GM12878 (cell line): ENCODE measurements at regions not wholly inside any gene's neighbourhood (a gene's known extent, or its start where the extent isn't known, plus 50 kb on each side); places are given as distances from the start of the nearest gene placed in this dataset.

Experiments used
- ATAC-seq: fragments of 200-7000 bp; cut with Tn5 transposase; 3 replicates; pipeline ENCODE4 v1.9.1; 2020; ENCODE audit warnings: mild to moderate bottlenecking, moderate library complexity
- BruUV-seq: library from RNA; stranded (reverse); fragments of 400-500 nt; replicated peaks from 2 replicates; lab custom pipeline; 2021; lab: Mats Ljungman, UMichigan
- CTCF ChIA-PET: fragments of 300-600 bp; sonication (Branson Sonifier 250); formaldehyde crosslinking; extraction: SDS; loops from one replicate; lab custom pipeline; 2021; ENCODE audit warnings: inconsistent platforms; lab: Yijun Ruan, JAX
- POLR2A ChIA-PET: fragments of 350-600 bp; formaldehyde crosslinking; extraction: SDS; loops from one replicate; lab custom pipeline; 2021; ENCODE audit warnings: inconsistent platforms; lab: Charles Lee
- RAD21 ChIA-PET: fragments of 300-600 bp; sonication (Branson Sonifier 250); formaldehyde crosslinking; loops from one replicate; lab custom pipeline; 2023; ENCODE audit warnings: antibody characterized with exemption; ENCODE audit not compliant: unreplicated experiment; lab: Charles Lee
- SMC1A ChIA-PET: fragments of 300-600 bp; sonication (Branson Sonifier 250); formaldehyde crosslinking; loops from one replicate; lab custom pipeline; 2023; ENCODE audit not compliant: unreplicated experiment, uncharacterized antibody; lab: Charles Lee
- DNase-seq: peaks from one replicate; pipeline ENCODE4 v3.0.0-alpha.2; 2011; ENCODE audit warnings: low read depth, low spot score
- FAIRE-seq: peaks from 3 replicates; lab custom pipeline; 2011; peaks lifted over from hg19 to GRCh38; lab: Jason Lieb, UNC
- H2AFZ ChIP-seq: 2 replicates; pipeline ENCODE4 v1.6.0; 2011; ENCODE audit warnings: low read depth, low read length, control low read depth; ENCODE audit not compliant: control insufficient read depth
- H3K27ac ChIP-seq: 2 replicates; pipeline ENCODE4 v1.5.1; 2011; ENCODE audit warnings: control low read depth; ENCODE audit not compliant: control insufficient read depth, insufficient read depth
- H3K27me3 ChIP-seq, 2 experiments: replicated peaks in 1 of 2; 2 replicates each; pipeline versions ENCODE4 v1.6.0 to v1.6.1; 2011; ENCODE audit warnings: low read length in 1 of 2; ENCODE audit not compliant: control insufficient read depth in 2 of 2, insufficient read depth in 2 of 2
- H3K36me3 ChIP-seq, 2 experiments: 2 replicates each; pipeline ENCODE4 v1.5.1; 2011; ENCODE audit warnings: low read length in 1 of 2; ENCODE audit not compliant: control insufficient read depth in 2 of 2, insufficient read depth in 2 of 2
- H3K4me1 ChIP-seq: 2 replicates; pipeline ENCODE4 v1.6.1; 2011; ENCODE audit warnings: mild to moderate bottlenecking, low read length, moderate library complexity, mixed read lengths; ENCODE audit not compliant: control insufficient read depth, insufficient read depth
- H3K4me2 ChIP-seq: 2 replicates; pipeline ENCODE4 v1.6.0; 2011; ENCODE audit warnings: control low read depth; ENCODE audit not compliant: control insufficient read depth, insufficient read depth
- H3K4me3 ChIP-seq: fragments of 200-600 bp; sonication (generic); 2 replicates; pipeline ENCODE4 v1.5.1; 2016
- H3K79me2 ChIP-seq: 2 replicates; pipeline ENCODE4 v1.6.0; 2011; ENCODE audit warnings: low read length; ENCODE audit not compliant: control insufficient read depth, insufficient read depth
- H3K9ac ChIP-seq: 2 replicates; pipeline ENCODE4 v1.8.0; 2011; ENCODE audit warnings: low read length, control low read depth, mixed read lengths; ENCODE audit not compliant: control insufficient read depth, insufficient read depth
- H3K9me3 ChIP-seq: replicated peaks from 3 replicates; pipeline ENCODE4 v1.5.1; 2011; ENCODE audit warnings: mild to moderate bottlenecking, low read length; ENCODE audit not compliant: control insufficient read depth, insufficient read depth
- H4K20me1 ChIP-seq: 2 replicates; pipeline ENCODE4 v1.6.0; 2011; ENCODE audit not compliant: control insufficient read depth, insufficient read depth
- ASH2L ChIP-seq: fragments of 300-600, 200-600 bp; sonication (generic); IDR thresholded peaks from 2 replicates; pipeline ENCODE4 v1.6.1; 2017; ENCODE audit warnings: low read depth, mild to moderate bottlenecking, borderline replicate concordance
- BCL11A ChIP-seq: IDR thresholded peaks from 2 replicates; pipeline ENCODE4 v1.6.1; 2011; ENCODE audit warnings: low read depth, low read length
- CBFB ChIP-seq: IDR thresholded peaks from 2 replicates; pipeline ENCODE4 v1.6.1; 2016; ENCODE audit warnings: antibody characterized with exemption, low read depth
- CEBPB ChIP-seq, 2 experiments: fragments of 150-350 bp in 1 of 2; IDR thresholded peaks; 2 replicates each; pipeline ENCODE4 v1.6.1; 2012 to 2014; ENCODE audit warnings: low read depth in 2 of 2, low read length in 2 of 2, borderline replicate concordance in 1 of 2, inconsistent platforms in 1 of 2
- FOS ChIP-seq: IDR thresholded peaks from 3 replicates; pipeline ENCODE4 v1.6.1; 2011; ENCODE audit warnings: borderline replicate concordance; ENCODE audit not compliant: insufficient read length; ENCODE audit errors: extremely low read depth
- IKZF1 ChIP-seq: fragments of 450-650 bp; conservative IDR thresholded peaks from 2 replicates; pipeline ENCODE4 v1.6.1; 2017; ENCODE audit warnings: antibody characterized with exemption, mild to moderate bottlenecking
- KAT2A ChIP-seq: conservative IDR thresholded peaks from 2 replicates; pipeline ENCODE4 v1.6.1; 2011; ENCODE audit warnings: low read depth, low read length; ENCODE audit not compliant: control insufficient read depth
- MYC ChIP-seq: IDR thresholded peaks from 2 replicates; pipeline ENCODE4 v1.6.1; 2011; ENCODE audit warnings: mild to moderate bottlenecking, low read length, moderate library complexity, inconsistent platforms; ENCODE audit not compliant: insufficient read depth, insufficient replicate concordance, insufficient read length, severe bottlenecking
- RAD21 ChIP-seq: IDR thresholded peaks from 2 replicates; pipeline ENCODE4 v1.6.1; 2011; ENCODE audit warnings: mild to moderate bottlenecking, low read depth, low read length, moderate library complexity; ENCODE audit not compliant: insufficient read depth
- RB1 ChIP-seq: fragments of 450-650 bp; formaldehyde crosslinking; IDR thresholded peaks from 2 replicates; pipeline ENCODE4 v1.6.1; 2017; ENCODE audit warnings: mild to moderate bottlenecking, borderline replicate concordance
- SIX5 ChIP-seq: IDR thresholded peaks from 2 replicates; pipeline ENCODE4 v1.6.1; 2011; ENCODE audit warnings: mild to moderate bottlenecking, low read depth, low read length, moderate library complexity; ENCODE audit not compliant: severe bottlenecking
- TCF7 ChIP-seq: IDR thresholded peaks from 2 replicates; pipeline ENCODE4 v1.6.1; 2014; ENCODE audit warnings: antibody characterized with exemption, borderline replicate concordance
- ZBTB11 ChIP-seq: fragments of 450-650 bp; formaldehyde crosslinking; IDR thresholded peaks from 2 replicates; pipeline ENCODE4 v1.5.0; 2022; ENCODE audit warnings: mild to moderate bottlenecking, missing genetic modification characterization
- ZNF207 ChIP-seq: fragments of 450-650 bp; IDR thresholded peaks from 2 replicates; pipeline ENCODE4 v1.6.1; 2014; ENCODE audit warnings: antibody characterized with exemption, mild to moderate bottlenecking, borderline replicate concordance
- in situ Hi-C: fragments of 300-500 bp; cut with MboI; formaldehyde crosslinking; loops from 9 replicates; pipeline ENCODE4 v1.14.3; 2018; ENCODE audit warnings: mixed read lengths
- intact Hi-C: fragments of 100-400 bp; cut with micrococcal nuclease; formaldehyde crosslinking; loops from one replicate; pipeline ENCODE4 v1.14.2; 2022; ENCODE audit not compliant: unreplicated experiment
- TF ChIP-seq, protein P1 (sequence below): fragments of 450-650 bp; IDR thresholded peaks from 2 replicates; pipeline ENCODE4 v1.6.1; 2016; ENCODE audit warnings: mild to moderate bottlenecking, moderate library complexity, borderline replicate concordance
- TF ChIP-seq, protein P2 (sequence below): IDR thresholded peaks from 2 replicates; pipeline ENCODE4 v1.6.1; 2011; ENCODE audit warnings: mild to moderate bottlenecking, low read depth, low read length, moderate library complexity; ENCODE audit not compliant: insufficient replicate concordance

GRCh38 chr2:149766339-149766738 is 178.8 kb upstream of the MMADHC start:
- no peaks in the 10 kb centered on the region for H3K27me3 ChIP-seq
- no peaks in the 10 kb centered on the region for H3K4me1 ChIP-seq
- no peak for FAIRE-seq
- no peak overlapping the region for H3K4me2 ChIP-seq
- H3K27ac ChIP-seq, result no peak overlapping the region
- no peak overlapping the region for H2AFZ ChIP-seq
- BruUV-seq, result no TSS peak
- H3K9me3 ChIP-seq, result no peaks in the 10 kb centered on the region
- intact Hi-C loops, result no loop called here
- H4K20me1 ChIP-seq, result no peaks in the 10 kb centered on the region
- no peak for ATAC-seq
- DNase-seq, result no peak
- no peaks in the 10 kb centered on the region for H3K79me2 ChIP-seq
- TF ChIP-seq CEBPB (IDR thresholded peaks at IDR 0.05; ENCODE audit: borderline replicate concordance in 1 of 2, low read depth in 2 of 2, low read length in 2 of 2) (no peak), MYC (no peak), FOS (no peak), KAT2A (no peak), BCL11A (no peak), CBFB (no peak), RB1 (no peak), RAD21 (no peak), ZNF207 (no peak), ASH2L (no peak), ZBTB11 (CRISPR knock-in tag) (no peak), TCF7 (no peak), SIX5 (no peak), IKZF1 (no peak)
- TF ChIP-seq, protein P1, sequence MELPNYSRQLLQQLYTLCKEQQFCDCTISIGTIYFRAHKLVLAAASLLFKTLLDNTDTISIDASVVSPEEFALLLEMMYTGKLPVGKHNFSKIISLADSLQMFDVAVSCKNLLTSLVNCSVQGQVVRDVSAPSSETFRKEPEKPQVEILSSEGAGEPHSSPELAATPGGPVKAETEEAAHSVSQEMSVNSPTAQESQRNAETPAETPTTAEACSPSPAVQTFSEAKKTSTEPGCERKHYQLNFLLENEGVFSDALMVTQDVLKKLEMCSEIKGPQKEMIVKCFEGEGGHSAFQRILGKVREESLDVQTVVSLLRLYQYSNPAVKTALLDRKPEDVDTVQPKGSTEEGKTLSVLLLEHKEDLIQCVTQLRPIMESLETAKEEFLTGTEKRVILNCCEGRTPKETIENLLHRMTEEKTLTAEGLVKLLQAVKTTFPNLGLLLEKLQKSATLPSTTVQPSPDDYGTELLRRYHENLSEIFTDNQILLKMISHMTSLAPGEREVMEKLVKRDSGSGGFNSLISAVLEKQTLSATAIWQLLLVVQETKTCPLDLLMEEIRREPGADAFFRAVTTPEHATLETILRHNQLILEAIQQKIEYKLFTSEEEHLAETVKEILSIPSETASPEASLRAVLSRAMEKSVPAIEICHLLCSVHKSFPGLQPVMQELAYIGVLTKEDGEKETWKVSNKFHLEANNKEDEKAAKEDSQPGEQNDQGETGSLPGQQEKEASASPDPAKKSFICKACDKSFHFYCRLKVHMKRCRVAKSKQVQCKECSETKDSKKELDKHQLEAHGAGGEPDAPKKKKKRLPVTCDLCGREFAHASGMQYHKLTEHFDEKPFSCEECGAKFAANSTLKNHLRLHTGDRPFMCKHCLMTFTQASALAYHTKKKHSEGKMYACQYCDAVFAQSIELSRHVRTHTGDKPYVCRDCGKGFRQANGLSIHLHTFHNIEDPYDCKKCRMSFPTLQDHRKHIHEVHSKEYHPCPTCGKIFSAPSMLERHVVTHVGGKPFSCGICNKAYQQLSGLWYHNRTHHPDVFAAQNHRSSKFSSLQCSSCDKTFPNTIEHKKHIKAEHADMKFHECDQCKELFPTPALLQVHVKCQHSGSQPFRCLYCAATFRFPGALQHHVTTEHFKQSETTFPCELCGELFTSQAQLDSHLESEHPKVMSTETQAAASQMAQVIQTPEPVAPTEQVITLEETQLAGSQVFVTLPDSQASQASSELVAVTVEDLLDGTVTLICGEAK, result no peak
- TF ChIP-seq, protein P2, sequence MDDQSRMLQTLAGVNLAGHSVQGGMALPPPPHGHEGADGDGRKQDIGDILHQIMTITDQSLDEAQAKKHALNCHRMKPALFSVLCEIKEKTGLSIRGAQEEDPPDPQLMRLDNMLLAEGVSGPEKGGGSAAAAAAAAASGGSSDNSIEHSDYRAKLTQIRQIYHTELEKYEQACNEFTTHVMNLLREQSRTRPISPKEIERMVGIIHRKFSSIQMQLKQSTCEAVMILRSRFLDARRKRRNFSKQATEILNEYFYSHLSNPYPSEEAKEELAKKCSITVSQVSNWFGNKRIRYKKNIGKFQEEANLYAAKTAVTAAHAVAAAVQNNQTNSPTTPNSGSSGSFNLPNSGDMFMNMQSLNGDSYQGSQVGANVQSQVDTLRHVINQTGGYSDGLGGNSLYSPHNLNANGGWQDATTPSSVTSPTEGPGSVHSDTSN, result no peak
- TF ChIP-seq, all 136 proteins: peak for 0
- ChIA-PET SMC1A (no interaction called here), RAD21 (no interaction called here), CTCF (no interaction called here), POLR2A (no interaction called here)
- Histone ChIP-seq H3K4me3 (no peak overlapping the region), H3K36me3 (no peaks in the 10 kb centered on the region), H3K9ac (no peak overlapping the region)
- in situ Hi-C loops, result no loop called here
